ENCODE measurements at regions not wholly inside any gene's neighbourhood (a gene's known extent, or its start where the extent isn't known, plus 50 kb on each side); places are given as distances from the start of the nearest gene placed in this dataset.

DNA sequence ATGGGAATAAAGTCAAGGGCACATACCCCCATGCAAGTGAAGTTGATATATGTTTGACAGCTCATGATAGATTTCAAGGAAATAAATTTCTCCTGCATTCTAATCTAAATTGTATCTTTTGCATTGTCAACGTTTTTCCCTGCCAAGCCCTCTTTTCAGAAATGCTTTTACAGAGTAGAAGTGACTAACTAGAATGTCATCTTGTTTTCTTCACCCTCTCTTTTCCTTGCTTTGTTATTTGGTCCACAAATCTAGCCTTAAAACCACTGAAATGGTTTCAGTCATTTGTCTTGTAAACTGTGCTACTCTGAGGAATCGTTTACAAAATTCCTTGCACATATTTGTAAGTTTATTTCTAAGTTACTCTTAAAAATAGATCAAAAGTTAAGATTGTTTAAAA, 600.8 kb upstream of the CXADR start:
- DNase-seq (ENCODE audit: low spot score), result no peak

DNA sequence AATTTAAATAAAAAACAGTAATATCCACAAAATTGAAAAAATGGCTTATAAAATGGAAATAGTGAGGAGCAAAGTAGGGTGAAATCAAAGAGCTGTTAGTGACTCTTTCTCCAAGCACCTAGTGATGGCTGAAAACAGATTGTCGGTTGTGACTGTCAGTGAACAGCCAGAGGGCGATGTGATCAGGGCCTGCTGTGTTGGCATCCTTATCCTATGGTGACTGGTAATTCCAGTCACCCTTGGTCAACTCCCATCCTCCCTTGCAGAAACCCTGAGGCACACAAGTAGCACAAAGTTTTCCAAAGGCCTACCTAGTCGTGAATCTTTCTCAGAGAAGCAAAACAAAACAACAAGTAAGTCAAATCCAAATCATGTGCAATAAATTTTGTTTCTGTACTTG, 599.8 kb upstream of the CXADR start:
- no peak for DNase-seq (ENCODE audit: low spot score)

DNA sequence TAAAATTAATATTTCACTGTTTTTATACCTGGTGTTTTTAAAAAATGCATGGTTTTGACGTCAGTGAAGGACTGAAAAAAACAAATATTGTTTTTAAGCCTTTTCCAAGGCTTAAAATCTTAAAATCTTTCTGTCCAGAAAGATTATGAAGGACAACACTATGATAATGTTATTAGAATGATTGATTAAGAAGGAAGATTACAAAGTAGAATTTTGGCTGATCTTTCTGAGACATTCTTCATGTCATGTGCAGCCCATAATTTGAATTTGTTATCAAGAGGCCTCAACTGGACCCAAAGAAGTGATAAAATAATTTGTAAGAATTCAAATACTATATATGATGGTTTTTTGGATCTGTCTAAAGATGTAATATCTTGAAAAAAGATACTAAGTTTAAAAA, 584.4 kb upstream of the CXADR start:
- no peak for DNase-seq (ENCODE audit: low spot score)

DNA sequence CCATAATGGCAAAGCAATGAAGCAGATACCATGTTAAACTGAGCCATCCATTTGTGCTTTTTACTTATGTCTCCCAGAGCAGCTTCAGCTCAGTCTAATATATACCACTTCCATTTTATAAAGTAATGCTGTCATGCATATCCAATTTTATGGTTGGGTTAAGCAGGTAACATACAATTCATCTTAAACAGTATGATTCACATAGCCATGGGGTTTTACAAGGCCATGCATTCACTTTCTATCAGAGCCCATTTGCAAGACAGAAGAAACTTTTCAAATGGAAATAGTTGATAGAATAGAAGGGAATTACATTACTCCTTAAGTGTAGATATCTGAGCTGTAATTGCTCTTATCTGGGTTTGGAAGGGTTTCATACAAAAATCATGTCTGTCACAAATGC, 580.5 kb upstream of the CXADR start:
- no peak for DNase-seq (ENCODE audit: low spot score)

DNA sequence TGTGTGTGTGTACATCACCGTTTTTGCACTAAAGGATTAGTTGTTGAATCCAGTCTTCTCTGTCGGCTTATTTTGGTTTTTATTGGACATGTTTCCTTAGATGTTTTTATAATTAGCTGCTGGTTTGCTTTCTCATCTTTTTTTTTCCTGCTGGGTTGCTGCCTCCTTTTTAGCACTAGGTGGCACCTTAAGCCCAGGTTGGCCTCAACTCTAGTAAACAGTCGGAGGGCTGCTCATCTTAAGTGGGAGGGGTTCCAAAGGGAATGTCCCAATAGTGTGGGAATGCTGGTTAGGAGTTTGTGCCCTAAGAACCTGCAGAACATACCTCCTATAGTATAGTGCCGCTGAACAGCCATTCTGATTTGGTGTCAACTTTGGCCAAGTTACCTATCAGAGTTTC, 570.1 kb upstream of the CXADR start:
- no peak for DNase-seq (ENCODE audit: low spot score)

DNA sequence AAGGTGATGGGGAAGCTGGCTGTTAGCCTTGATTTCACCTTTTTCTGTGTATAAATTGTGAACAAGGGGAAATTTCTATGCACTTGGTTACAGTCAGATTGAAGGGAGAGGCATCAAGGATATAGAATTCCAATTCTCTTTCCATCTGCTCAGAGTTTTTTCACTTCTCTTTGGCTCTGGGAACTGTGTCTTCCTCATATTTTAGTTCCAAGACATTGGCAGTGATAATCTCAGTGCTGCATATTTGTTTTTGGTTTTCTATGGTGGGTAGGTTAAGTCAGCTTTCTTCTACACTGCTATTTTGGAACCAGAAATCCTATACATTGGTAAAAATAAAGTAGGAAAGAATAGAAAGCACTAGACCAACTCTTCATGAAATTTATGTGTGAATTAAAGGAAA, 569.6 kb upstream of the CXADR start:
- DNase-seq (ENCODE audit: low spot score), result no peak

DNA sequence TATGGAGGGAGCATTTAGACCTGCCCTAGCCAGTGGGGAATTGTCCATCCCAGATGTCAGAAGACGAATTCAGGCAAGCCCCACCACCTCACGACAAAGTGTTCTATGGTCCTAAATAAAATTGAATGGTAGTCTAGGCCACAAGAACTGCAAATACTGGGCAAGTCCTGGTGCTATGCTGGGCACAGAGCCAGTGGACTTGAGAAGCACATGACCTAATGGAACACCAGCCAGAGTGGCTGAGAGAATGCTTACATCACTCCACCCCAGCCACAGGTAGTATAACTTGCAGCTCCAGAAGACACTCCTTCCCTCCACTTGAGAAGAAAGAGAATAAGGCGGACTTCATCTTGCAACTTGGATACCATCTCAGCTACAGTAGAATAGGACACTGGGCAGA, 567.3 kb upstream of the CXADR start:
- no peak for DNase-seq (ENCODE audit: low spot score)

DNA sequence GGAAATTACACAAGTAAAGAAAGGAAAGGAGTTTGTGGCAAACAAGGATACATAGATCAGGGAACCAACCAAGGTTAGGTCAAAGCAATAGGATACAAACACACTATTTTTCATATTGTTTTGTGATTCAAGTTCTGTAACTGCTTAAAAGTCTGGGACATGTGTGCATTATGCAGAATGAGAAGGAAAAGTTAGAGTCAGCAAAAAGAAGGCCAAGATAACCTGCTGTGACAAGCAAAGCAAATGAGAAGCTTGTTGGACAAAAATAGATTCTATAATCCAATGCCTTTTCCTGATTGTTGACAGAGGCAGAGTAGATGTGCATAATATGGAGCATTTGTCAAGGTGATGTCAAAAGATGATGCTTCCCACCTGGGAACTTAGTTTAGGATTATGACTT, 556.0 kb upstream of the CXADR start:
- DNase-seq (ENCODE audit: low spot score), result no peak

DNA sequence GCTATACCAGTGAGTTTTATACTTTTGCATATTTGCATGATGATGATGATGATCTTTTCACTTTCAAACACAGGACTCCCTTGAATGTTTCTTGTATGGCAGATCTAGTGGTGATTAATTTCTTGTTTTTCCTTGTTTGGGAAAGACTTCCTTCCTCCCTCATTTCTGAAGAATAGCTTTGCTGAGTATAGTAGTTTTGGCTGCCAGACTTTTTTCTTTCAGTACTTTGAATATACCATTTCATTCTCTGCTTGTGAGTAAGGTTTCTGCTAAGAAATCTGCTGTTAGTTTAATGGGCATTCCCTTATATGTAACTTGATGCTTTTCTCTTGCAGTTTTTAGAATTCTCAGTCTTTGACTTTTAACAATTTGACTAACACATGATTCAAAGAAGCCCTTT, 547.4 kb upstream of the CXADR start:
- no peak for DNase-seq (ENCODE audit: low spot score)

DNA sequence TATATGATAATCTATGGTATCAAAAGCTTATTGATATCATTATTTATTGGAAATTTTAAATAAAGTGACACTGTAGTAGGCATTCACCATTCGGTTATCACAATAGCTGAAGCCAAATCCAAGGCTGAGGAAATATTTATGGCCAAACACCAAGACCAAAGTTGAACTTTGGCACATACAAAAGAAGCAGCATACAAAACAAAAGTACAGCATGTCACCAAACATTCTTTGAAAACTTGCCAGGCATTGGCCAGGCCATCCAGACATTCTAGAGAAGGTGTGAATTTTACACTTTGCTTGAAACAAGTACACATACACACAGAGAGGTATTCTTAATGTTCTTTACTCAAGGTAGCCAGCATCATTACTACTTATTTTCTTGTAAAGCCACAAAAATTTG, 544.4 kb upstream of the CXADR start:
- no peak for DNase-seq (ENCODE audit: low spot score)

DNA sequence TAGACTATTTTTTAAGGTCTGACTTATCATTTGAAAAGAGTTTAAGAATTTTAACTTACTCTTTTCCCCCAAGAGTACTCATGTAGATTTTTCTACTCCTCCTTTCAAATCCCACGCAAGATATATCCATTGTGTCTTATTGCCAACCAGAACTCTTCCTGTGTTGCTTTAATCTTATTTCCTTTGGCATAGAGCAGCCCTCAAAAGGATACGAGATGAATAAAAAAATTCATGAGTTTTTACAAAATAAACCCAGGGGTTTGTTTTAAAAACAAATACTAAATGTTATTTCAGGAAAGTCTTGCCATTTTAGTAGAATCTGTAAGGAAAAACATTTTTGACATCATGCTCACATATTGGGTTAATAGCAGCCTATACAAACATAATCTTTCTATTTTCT, 543.2 kb upstream of the CXADR start:
- no peak for DNase-seq (ENCODE audit: low spot score)

DNA sequence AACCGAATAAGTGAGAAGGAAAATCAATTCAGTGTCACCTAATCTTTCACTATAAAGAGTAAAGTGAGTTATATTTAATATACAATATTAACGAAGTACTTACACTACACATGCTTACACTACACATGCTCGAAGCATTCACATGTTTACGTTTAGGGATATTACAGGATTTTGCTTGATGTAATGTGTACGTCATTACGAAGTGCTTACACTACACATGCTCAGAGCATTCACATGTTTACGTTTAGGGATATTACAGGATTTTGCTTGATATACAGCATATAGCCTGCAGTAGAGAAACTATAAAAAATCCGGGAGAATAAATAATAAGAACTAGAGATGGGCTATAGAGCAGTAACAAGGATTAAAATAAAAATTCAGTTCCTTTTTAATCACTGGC, 538.8 kb upstream of the CXADR start:
- DNase-seq (ENCODE audit: low spot score), result no peak

DNA sequence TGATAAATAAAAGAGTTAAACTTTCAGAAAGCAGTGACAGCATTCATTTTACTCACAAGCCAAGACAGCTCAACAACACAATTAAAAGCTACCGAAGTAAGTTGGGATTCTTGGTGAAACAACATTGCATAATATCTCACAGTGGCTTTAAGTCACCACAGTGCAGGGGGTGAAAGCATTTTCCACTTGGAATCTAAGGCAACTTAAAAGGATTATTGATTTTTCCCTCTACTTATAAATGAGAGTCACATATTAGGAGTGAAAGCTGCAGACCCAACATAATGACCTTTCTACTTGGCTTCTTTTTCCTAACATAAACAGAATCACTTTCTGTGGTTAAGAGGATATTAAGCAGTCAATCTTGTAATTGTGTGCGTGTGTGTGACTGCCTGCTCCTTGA, 536.6 kb upstream of the CXADR start:
- no peak for DNase-seq (ENCODE audit: low spot score)

DNA sequence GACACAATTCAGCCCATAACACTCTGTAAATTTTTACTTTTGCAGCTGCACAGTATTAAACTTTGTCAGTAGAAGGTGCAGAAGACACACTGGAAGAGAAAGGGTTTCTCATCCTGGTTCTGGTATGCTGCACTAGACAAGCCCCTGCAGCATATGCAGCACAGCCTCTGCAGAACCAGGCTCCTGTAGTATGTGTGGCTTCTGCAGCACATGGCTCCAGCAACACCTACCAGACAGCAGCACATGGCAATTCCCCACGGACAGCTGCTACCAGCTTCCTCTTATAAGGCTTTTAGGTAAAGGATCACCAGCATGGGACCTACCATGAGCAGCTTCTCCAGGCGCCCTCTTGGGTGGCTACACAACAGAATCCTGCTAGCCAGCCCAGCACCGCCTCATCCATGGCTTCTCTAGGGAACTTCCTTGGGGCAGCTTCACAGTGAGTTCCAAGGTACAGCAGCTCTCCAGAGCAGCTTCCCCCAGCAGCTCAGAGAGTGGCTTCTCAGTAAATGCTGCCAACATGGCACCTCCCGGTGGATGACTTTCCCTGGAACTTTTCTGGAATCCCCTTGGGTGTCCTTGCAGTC, 534.4 kb upstream of the CXADR start:
- DNase-seq (ENCODE audit: low spot score), result no peak

DNA sequence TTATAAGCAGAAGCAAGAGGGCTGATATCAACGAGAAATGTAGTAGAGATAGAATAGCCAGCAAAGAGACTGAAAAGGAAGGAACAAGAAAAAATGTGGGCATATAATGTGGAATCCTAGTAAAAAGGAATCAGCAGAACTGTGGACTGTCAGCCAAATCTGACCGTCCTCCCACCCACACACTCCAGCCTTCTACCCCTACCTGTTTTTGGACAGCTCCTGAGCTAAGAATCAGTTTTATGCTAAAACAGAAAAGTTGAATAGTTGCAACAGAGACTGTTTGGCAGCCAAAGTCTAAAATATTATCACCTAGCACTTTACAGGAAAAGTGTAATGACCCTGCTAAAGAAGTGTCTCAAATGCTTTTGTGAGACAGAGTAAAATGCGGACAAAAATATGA, 533.3 kb upstream of the CXADR start:
- no peak for DNase-seq (ENCODE audit: low spot score)

DNA sequence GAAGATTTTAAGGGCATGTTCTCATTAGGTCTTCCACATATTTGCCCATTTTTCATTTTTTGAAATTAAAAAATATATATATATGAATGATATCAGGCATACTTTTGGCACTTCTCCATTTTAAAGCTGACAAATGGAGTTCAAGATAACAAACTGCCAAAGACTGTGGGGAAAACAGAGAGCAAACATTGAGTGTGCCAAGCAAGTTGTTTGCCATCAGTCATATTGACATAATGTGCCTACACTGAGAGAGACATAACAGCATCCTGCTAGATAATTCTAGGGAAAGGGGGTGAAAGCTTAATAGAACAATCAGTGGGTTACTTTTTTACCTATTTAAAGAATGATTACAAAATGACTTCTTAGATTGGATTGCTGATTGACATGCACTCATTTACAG, 529.4 kb upstream of the CXADR start:
- DNase-seq (ENCODE audit: low spot score), result no peak

DNA sequence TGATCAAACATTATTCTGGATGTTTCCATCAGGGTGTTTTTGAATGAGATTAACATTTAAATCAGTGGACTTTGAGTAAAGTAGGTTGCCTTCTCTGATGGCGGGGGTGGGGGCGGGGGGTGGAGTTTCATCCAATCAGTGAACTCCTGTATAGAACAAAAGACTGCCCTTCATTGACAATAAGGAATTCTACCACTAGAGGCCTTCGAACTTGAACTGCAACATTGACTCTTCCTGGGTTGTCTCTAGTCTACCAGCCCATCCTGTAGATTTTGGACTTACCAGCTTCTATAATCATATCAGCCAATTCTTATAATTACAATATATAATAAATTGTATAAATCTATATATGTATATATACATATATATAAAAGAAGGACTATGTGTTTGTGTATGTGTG, 520.4 kb upstream of the CXADR start:
- no peak for DNase-seq (ENCODE audit: low spot score)

DNA sequence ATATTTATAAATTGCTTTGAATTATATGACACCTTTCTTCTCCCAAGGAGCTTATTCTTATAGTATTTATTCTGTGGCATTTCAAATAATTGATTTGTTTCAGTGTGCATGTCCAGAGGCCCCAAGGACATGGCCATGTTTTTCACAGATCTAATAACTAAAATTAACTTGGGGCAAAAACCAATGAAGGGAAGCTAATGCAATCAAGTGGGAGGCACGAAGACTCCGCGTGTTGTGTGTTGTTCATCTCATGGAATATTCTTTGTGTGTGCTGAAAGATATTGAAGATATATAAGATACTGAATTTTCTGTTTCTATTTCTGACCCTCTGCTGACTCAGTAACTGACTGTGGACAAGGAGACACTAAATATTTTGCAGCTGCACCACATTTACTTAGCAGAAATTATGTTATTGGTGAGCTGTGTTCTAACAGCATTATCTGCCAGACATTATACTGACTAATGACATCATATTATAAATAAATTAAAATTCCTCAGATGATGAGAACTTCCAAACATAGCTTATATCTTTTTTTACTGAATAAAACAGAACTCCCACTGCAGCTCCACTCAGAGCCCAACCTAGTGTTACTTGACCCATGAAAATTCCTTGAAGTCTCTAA, 519.3 kb upstream of the CXADR start:
- DNase-seq (ENCODE audit: low spot score), result no peak

DNA sequence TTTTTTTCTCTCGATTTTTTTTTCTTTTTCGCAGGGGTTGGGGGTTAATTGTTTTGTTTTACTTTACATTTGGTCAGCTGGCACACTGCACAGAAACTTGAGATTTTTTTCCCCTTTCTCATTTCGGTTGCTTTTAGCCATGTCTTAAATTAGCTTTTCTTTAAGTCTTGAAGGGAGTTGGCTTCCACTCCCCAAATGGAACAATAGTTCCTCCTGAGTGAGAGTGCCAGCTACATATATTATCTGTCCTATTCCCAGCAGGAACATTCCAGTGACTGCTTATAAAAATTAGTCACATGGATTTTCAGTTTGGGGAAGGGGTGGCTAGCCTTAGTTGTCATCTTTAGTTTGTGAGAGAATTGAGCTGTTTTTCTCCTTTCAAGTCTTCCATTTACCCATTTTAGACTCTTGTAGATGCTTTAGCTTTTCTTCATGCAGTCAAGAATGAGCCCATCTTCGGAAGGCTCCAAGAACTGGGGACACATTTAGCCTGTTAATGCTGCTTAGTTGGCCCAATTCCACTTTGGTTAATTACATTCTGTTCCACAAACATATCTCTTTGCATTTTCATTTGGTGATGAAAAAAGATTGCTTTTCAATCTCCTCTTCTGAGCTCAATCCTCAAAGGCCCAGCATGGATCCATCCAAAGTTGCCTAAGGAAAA, 510.1 kb upstream of the CXADR start:
- DNase-seq (ENCODE audit: low spot score), result no peak

DNA sequence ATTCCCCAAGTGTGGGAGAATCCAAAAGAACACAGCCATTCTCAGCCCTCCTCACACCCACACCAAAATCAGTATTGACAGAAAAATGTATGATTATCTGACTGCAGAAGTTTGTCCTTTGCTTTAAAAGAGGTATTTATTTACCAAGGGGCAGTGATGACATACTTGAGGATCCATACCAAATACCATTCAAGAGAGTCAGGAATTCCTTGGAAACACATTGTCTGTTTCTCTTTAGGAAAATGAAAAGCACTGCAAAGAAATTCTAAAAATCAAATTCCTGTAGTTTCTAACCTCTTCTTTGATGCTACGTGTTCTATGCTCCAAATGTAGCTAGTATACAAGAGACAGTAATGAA, 509.6 kb upstream of the CXADR start:
- peak; percentile 3 for DNase-seq (ENCODE audit: low spot score)

DNA sequence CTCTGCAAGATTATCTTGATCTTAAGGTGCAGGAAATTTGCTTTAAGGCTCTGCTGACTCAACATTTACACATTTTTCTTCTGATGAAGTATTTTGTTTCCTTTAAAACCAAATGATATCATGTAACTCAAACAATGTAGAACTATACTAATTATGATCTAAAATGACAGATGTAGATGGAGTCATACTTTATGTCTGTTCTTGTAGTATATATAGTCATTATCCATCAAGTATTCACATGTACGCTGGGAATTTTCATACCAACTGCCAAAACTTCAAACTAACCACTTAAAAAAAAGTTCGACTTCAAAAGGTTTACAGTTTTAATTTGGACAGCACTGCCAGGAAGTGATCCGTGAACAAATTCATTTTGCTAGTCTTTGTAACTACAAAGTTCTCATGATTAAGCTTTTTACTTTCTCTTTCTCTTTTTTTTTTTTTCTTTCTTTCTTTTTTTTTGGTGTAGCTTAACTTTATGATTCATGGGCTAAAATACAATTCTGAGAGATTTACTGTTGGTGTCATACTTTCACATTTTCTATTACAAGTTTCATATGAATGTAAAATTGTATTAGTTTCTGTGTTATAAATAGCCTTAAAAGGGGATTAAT, 509.0 kb upstream of the CXADR start:
- DNase-seq (ENCODE audit: low spot score), result no peak

DNA sequence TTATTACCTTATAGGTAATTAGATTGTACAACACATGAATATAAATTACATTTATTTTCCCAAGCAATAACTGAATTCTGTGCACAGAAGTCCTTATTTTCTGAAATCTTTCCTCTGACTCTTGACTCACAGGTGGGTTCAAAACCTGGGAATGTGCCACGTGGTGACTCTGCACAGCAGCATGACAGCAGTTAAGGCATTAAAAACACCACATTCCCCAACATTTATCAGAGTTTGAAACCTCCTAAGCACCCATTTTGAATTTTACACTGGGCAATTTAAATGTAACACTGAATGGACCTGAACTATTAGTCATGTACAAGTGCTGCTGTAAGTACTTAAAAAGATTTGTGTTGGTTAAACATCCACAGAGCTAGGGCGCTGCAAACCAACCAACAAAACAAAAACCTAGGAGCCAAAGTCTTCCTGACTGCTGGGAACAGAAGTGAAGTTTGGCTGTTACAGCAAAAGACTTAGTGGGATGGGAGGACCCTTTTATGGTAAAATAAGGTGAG, 480.6 kb upstream of the CXADR start:
- DNase-seq (ENCODE audit: low spot score), result no peak

DNA sequence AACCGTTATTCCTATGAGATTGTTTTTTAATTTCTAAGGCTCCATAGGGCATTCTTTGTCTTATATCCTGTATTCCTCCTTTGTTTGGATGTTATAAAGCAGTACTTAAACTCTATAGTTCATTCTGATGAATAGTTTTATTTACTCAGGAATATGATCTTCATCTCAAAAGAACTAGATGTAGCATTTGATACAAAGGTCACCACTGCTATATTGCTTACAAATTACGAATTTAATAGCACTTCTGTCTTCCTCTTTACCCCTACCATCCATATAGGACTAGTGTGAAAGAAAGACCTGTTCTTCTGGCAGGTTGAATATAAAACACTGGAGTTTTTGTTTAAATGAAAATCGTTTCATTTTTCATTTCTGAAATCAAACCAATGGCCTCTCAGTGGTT, 468.1 kb upstream of the CXADR start:
- no peak for DNase-seq (ENCODE audit: low spot score)

Data from AG08396 (cell line).